Suppressor macrophage (primary cell): ENCODE measurements at regions not wholly inside any gene's neighbourhood (a gene's known extent, or its start where the extent isn't known, plus 50 kb on each side); places are given as distances from the start of the nearest gene placed in this dataset.

Experiments used
- DNase-seq, 4 experiments: peaks; one replicate each; pipeline ENCODE4 v3.0.0-alpha.2; 2020 to 2022

DNA sequence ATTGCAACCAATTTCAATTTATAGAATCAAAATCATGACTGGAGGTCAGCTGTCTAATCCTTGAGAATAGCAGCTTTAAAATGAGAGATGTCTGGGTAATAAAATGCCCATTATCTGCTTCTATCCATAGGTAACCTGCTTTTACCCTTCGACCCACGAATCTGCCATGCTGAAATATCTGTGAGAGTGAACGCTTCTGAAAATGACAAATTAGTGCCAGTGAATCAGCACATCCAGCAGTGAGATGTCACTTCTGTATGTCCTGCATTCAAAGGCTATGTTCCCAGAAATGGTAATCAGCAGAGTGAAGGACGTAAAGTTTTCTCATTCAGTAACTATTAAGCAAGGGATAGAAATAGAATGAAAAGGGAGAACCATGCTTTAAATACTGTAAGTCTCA is 532.4 kb upstream of the ITGA1 start:
- no peak for DNase-seq

DNA sequence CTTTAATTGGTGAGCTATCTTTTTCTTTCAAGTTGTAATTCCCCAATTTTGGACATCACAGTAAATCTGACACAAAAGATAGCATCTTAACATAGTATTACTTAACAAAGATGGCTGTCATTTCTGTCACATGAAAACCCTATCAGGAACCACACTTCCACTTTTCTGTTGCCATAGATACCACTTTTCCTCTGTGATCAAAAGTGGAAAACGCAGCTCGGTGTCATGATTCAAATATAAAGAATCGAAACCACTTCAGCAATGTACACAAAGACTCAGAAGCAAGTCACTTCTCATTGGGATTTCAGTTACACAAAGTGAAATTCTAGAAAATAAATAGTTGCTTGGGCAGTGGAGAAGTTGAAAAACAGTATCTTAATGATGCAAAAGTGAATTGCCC is 524.9 kb upstream of the ITGA1 start:
- DNase-seq: no peak

- DNase-seq: no peak
These were observed 518.3 kb upstream of the ITGA1 start for GRCh38 chr5:52269401-52269800.

- DNase-seq: no peak
These were observed 517.9 kb upstream of the ITGA1 start for GRCh38 chr5:52269859-52270258.

- no peak for DNase-seq
These were observed 512.1 kb upstream of the ITGA1 start for GRCh38 chr5:52275639-52276038.

DNA sequence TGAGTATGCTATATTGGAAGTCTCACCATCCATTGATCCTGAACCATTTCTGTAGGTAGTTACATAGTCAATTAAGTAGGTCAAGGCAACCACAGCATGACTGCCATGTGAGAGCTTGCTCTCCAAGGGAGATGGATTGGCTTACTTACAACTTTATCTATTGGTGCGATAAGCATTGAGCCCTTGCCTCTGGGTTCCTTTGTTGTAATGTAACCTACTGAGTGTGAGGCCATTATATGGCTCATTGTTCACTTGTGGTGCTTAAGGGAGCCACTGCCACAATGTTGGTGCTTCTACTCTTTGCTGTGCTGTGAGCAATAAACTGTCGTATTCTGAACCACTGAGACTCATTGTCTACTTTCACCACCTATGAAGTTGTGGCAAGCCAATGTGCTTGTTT is 510.6 kb upstream of the ITGA1 start:
- no peak for DNase-seq

DNA sequence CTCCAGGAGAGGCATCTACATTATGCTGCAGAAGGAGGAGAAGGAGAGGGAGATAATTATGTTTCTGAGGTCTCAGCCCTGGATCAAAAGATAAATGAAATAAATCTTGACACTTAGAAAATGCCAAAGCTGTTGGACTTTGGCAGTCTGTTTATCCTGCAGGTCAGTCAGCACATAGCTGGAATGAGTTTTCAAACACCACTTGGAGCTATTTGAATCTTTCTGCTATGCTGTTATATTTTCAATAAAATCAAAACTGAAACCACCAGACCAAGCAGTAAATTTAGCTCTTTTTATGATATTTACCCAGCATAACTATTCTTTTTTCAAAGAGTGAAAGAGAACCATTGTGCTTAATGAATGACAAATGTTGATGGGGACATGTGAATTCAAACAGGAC is 505.1 kb upstream of the ITGA1 start:
- DNase-seq: no peak

GRCh38 chr5:52283221-52283620 is 504.5 kb upstream of the ITGA1 start:
- DNase-seq: no peak

- DNase-seq: no peak
These were observed 486.9 kb upstream of the ITGA1 start for GRCh38 chr5:52300703-52301372.

DNA sequence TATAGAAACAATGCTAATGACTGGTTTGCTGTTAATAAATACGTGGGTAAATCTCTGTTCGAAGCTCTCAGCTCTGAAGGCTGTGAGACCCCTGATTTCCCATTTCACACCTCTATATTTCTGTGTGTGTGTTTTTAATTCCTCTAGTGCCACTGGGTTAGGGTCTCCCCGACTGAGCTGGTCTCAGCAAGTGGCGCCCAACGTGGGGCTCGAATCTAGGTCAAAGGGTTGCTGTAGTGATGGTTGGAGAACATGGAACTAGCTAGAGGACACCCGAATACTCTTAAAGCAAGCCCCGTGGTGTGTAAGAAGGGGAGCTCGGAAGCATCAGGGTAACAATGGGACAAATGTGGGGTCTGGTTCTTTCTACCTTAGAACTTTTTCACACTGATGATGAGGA is 482.9 kb upstream of the ITGA1 start:
- peak in 2 of 4 experiments; percentile 0 to 7 for DNase-seq

DNA sequence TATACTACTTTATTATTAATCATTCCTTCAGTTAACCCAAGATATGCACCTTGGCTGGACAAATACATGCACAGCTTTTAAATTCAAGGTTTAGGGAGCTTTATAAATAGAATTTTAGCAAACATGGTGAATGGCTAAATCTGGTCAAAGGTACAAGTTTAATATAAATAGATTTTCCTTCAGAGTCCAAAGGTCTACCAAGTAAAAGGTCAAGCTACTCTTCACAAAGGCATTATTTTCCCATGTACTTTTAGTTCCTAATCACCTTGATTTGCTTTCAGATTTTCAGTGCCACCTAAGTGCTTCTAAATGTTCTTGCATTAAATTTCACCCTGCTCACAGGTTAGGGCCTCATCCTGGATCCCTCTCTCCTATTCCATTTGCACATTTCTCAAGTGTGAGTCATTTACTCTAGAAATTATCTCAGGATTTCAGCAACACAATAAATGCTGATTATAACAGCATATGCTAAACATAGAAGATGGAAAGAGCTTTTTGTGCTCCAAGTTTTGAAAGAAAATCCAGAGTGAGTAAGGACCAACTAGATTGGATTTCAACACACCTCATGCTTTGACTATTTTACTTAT is 459.4 kb upstream of the ITGA1 start:
- DNase-seq: no peak

- DNase-seq: no peak
These were observed 456.0 kb upstream of the ITGA1 start for GRCh38 chr5:52331725-52332124.

GRCh38 chr5:52334367-52334766 is 453.3 kb upstream of the ITGA1 start:
- DNase-seq: no peak

DNA sequence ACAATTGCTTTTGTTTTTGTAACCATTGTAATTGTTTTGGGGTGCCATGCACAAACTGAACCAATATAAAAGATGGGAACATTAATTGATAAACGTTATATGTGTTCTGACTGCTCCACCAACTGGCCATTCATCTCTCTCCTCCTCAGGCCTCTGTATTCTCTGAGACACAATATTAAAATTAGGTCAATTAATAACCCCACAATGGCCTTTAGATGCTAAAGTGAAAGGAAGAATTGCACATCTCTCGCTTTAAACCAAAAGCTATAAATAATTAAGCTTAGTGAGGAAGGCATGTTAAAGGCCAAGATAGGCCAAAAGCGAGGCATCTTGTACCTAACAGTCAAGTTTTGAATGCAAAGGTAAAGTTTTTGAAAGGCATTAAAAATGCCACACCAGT is 448.4 kb upstream of the ITGA1 start:
- DNase-seq: no peak

GRCh38 chr5:52342361-52342760 is 445.4 kb upstream of the ITGA1 start:
- DNase-seq: no peak

DNA sequence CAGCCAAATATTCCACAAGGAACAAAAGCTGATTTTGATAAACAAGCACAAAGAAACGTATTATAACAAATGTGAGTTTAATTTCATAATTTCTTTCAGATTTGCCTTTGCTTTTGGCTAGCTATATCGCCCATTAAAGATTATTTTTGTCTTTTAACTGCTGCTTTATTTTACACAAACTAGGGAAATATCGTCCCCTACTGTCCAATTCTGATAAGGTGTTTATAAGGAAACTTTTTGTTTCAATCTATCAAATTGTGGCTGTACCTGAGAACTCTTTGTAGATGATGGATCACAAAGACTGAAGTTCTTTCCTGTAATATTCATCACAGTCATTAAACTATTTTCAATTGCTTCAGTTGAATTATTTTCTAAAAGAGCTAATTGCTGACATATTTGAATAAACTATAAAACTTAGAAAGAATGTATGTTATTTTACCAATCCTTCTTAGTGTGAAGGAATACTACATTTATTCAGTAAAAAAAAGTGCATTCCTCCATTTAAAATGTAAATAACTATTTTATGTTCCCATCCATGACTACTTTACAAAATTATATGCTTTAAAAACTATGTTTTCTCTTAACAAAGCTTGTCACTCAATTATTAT is 431.3 kb upstream of the ITGA1 start:
- no peak for DNase-seq

GRCh38 chr5:52359261-52359660 is 428.5 kb upstream of the ITGA1 start:
- DNase-seq: no peak

- no peak for DNase-seq
These were observed 426.7 kb upstream of the ITGA1 start for GRCh38 chr5:52360985-52361384.

DNA sequence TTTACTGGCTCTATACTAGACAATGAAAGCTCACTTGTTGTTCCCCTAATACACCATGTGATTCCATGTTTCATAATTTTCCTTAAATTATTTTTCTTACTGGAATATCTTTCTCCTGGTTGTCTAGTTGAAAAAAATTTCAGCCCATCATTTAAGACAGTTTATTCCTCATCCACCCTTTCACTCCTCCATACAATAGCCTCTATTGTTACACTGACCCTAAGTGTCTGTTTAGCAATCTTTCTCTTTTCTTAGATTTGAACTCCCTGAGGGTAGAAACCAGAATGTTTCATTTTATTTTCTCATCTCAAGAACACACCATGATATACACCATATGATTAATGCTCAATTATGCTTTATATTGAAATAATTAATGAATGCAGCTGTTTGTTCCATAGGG is 413.4 kb upstream of the ITGA1 start:
- no peak for DNase-seq

- no peak for DNase-seq
These were observed 411.7 kb upstream of the ITGA1 start for GRCh38 chr5:52375969-52376368.

GRCh38 chr5:52376592-52376991 is 411.1 kb upstream of the ITGA1 start:
- no peak for DNase-seq

DNA sequence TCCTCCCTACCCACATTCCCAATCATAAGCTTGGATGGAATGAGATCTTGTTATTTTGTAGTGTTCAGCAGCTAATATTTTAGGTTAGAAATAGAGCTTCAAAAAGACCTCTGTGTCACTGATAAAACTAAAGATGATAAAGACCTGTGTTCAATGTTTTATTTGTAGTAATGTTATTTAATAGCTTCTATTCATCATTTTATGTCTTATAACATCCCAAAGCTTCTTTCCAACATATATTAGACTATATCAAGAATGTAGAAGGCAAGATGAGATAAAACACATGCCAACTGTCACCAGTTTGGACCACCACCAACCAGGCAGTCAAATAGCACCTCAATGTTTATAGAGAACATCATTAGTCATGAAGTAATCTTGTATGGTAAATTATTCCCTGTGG is 409.5 kb upstream of the ITGA1 start:
- DNase-seq: no peak

GRCh38 chr5:52388349-52388748 is 399.4 kb upstream of the ITGA1 start:
- no peak for DNase-seq

DNA sequence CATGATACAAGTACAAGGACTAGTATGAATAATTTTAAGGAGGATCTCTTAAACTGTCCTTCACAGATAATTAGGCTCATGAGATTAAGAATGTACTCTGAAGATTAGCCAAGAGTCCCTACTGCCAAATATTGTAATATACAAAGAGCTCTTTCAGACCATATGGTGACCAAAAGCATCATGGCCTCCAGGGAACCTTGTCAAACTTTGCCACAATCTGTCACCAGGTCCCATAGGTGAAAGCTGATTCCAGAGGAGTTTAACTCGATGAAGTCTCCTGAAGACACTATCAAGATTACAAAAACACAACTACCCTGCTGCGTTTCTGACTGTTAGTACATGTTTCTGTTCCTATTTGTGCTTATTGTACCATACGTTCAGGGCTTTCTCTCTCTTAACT is 395.4 kb upstream of the ITGA1 start:
- DNase-seq: no peak

DNA sequence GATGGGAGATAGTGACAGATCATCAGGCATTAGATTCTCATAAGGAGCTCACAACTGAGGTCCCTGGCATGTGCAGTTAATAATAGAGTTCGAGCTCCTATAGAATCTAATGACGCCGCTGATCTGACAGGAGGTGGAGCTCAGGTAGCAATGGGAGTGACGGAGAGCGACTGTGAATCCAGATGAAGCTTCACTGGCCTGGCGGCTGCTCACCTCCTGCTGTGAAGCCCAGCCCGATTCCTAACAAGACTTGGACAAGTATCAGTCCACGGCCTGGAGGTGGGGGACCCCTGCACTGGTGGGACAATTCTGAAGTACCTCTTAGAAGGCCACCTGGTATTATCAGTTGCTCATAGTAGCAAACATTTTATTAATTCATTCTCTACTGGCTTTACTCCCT is 377.9 kb upstream of the ITGA1 start:
- no peak for DNase-seq
